Endothelial cell (in vitro differentiated cells): ENCODE measurements at regions not wholly inside any gene's neighbourhood (a gene's known extent, or its start where the extent isn't known, plus 50 kb on each side); places are given as distances from the start of the nearest gene placed in this dataset.

Source experiments
- DNase-seq: peaks from one replicate; pipeline ENCODE4 v3.0.0; 2021; ENCODE audit warnings: low spot score
- H3K27ac Mint-ChIP-seq: one replicate; pipeline ENCODE4 v1.8.0; 2021; ENCODE audit warnings: mixed read lengths, inconsistent platforms; ENCODE audit not compliant: unreplicated experiment
- H3K27me3 Mint-ChIP-seq: one replicate; pipeline ENCODE4 v1.8.0; 2021; ENCODE audit warnings: mild to moderate bottlenecking, moderate library complexity, mixed read lengths, inconsistent platforms; ENCODE audit not compliant: unreplicated experiment
- H3K36me3 Mint-ChIP-seq: one replicate; pipeline ENCODE4 v1.8.0; 2021; ENCODE audit warnings: mild to moderate bottlenecking, low read depth, mixed read lengths, inconsistent platforms; ENCODE audit not compliant: unreplicated experiment
- H3K4me1 Mint-ChIP-seq: one replicate; pipeline ENCODE4 v1.8.0; 2021; ENCODE audit warnings: mild to moderate bottlenecking, mixed read lengths, inconsistent platforms; ENCODE audit not compliant: unreplicated experiment
- H3K4me3 Mint-ChIP-seq: one replicate; pipeline ENCODE4 v1.8.0; 2021; ENCODE audit warnings: mild to moderate bottlenecking, mixed read lengths, inconsistent platforms; ENCODE audit not compliant: unreplicated experiment
- H3K9me3 Mint-ChIP-seq: one replicate; pipeline ENCODE4 v1.8.0; 2021; ENCODE audit warnings: mixed read lengths, inconsistent platforms; ENCODE audit not compliant: unreplicated experiment
- TF ChIP-seq, protein P1 (sequence below): fragments of 200-600 bp; sonication (generic); IDR thresholded peaks from one replicate; pipeline ENCODE4 v1.5.0; 2021; ENCODE audit warnings: antibody characterized with exemption; ENCODE audit not compliant: unreplicated experiment

DNA sequence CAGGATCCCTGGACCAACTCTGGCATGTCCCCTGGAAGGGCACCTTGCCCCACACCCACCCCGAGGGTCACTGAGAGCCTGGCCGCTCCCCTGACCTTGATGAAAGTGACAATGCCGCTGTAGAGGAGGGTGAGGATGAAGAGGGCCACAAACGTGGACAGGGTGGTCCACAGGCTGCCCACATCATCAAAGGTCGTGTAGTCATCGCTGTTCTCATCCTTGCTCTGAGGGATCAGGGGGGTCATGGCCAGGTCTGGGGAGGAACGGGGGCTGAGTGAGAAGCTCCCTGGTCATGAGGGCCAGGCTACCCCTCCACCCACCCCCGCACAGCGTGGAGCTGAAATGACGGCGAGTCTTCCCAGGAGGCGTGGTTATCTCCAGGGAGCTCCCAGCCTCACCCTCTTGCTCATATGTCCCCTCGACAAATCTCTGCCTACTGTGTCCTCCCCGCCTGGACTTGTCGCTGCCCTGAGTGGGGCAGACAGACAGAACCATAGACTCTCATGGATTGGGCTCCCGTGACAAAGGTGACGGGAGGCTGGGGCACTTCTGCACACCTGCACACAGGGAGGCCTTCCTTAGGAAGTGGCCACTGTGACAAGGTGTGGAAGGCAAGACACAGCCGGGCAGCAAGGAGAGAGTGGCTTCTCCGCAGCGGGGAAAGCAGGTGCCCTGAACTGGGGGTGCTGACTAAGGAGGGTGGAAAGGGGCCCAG lies 311.1 kb downstream of the TMEM121 start:
- Mint-ChIP-seq H3K27ac (no peak overlapping the region), H3K27me3 (peaks cover 12% of the 10 kb centered on the region), H3K4me3 (no peak overlapping the region), H3K9me3 (peaks cover 40% of the 10 kb centered on the region), H3K36me3 (peaks cover 25% of the 10 kb centered on the region), H3K4me1 (no peaks in the 10 kb centered on the region)
- TF ChIP-seq, protein P1, sequence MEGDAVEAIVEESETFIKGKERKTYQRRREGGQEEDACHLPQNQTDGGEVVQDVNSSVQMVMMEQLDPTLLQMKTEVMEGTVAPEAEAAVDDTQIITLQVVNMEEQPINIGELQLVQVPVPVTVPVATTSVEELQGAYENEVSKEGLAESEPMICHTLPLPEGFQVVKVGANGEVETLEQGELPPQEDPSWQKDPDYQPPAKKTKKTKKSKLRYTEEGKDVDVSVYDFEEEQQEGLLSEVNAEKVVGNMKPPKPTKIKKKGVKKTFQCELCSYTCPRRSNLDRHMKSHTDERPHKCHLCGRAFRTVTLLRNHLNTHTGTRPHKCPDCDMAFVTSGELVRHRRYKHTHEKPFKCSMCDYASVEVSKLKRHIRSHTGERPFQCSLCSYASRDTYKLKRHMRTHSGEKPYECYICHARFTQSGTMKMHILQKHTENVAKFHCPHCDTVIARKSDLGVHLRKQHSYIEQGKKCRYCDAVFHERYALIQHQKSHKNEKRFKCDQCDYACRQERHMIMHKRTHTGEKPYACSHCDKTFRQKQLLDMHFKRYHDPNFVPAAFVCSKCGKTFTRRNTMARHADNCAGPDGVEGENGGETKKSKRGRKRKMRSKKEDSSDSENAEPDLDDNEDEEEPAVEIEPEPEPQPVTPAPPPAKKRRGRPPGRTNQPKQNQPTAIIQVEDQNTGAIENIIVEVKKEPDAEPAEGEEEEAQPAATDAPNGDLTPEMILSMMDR, result no peak
- no peak for DNase-seq

DNA sequence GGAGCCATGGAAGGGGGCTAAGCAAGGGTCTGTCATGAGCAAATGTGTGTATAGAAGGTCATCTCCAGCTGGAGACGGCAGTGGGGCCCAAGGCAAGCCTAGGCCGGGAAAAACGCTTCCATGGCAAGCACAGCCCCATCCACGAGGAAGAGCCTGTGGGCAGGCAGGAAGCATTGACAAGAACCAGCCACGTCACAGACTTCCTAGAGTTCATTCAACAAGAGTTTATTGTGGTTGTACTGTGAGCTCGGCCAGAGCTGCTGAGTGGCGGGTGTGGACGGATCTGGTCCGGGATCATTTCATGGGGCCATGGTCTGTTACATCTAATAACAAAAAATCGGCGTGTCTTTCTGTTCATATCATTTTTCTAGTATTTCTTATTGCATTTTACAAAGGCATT lies 311.7 kb downstream of the TMEM121 start:
- TF ChIP-seq, protein P1, result no peak
- Mint-ChIP-seq H3K27me3 (peaks cover 14% of the 10 kb centered on the region), H3K4me3 (peak overlapping the region; percentile 56), H3K4me1 (no peaks in the 10 kb centered on the region), H3K9me3 (peaks cover 43% of the 10 kb centered on the region), H3K27ac (no peak overlapping the region), H3K36me3 (peaks cover 27% of the 10 kb centered on the region)
- no peak for DNase-seq

DNA sequence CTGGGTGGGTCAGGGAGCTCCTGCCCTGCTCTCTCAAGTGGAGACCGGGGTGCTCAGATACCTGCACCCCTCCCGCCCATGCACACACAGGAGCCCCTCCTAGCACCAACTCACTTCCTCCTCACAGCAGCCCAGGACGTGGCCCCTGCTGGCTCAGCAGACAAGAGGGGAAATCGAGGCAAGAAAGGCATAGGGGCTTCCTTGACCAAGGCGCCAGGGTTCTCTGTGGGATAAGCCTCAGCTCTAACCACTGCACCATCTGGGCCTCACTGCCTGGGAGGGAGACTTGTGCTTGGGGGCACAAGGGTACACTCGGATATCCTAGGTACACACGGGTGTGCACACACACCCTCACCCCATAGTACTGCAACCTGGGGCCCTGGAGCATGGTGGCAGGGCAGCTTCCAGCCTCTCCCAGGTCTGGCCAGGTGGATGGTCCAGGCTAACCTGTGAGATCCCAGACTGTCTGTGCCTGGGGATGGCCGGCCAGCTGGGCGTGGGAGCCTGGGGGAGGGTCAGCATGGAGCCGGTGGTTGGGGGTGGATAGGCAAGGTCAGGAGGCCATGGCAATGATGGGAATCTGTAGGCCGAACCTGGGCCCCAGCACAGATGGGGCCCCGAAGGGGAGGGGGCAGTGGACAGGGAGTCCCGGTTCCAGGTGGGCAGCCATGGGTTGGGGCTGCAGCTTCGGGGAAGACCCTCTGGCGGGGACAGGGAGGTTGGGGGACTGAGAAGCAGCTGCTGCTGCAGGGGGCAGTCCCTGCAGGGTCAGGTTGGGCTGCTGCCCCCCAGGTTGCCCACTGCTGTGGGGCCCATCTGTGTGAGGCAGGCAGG lies 312.4 kb downstream of the TMEM121 start:
- no peaks in the 10 kb centered on the region for H3K4me1 Mint-ChIP-seq
- no peak overlapping the region for H3K27ac Mint-ChIP-seq
- TF ChIP-seq, protein P1, result no peak
- peaks cover 30% of the 10 kb centered on the region for H3K36me3 Mint-ChIP-seq
- H3K9me3 Mint-ChIP-seq, result peaks cover 45% of the 10 kb centered on the region
- DNase-seq, result no peak
- H3K27me3 Mint-ChIP-seq, result peaks cover 19% of the 10 kb centered on the region
- no peak overlapping the region for H3K4me3 Mint-ChIP-seq

DNA sequence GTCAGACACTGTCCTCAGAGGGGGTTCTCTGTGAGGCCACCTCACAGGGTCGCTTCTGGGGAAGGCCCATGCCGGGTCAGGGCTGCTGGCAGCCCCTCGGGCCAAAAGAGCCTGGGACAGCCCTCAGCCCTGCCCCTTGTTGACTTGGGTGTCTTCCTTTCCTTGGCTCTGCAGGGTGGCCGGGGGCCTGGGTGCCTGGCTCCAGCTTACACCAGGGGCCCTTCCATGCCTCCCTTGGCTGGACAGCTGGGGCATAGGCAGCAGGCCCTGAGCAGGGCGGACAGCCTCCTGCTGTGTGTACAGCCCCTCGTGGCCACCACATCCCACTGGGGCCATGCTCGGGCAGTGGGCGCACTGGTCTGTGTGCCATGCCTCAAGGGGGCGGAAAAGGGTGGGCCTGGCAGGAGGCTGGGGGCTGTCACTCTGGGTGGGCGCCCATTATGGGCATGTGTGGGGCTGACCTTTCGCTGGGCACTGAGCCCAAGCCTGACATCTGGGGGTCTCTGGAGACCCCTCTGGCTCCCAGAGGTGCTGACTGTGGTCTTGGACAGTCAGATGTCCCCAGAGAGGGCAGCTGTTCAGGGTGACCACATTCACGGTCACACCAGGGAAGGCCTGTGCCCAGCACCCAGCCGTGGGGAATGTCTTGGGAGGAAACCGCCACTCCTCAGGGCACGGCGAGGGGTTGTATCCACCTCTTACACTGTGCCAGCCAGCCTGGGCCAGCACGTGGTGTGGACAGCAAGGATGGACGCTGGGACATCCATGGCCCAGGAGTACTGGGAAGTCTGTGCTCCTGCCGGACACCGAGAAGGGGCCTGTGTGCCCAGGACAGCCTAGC lies 313.3 kb downstream of the TMEM121 start:
- peaks cover 41% of the 10 kb centered on the region for H3K9me3 Mint-ChIP-seq
- H3K4me1 Mint-ChIP-seq, result no peaks in the 10 kb centered on the region
- H3K27me3 Mint-ChIP-seq, result peaks cover 22% of the 10 kb centered on the region
- no peak for DNase-seq
- TF ChIP-seq, protein P1, result no peak
- H3K27ac Mint-ChIP-seq, result no peak overlapping the region
- peaks cover 30% of the 10 kb centered on the region for H3K36me3 Mint-ChIP-seq
- H3K4me3 Mint-ChIP-seq, result no peak overlapping the region
